CD4-positive, alpha-beta T cell treated with Interleukin-1 beta for 1 hour (primary cell): ENCODE measurements at regions not wholly inside any gene's neighbourhood (a gene's known extent, or its start where the extent isn't known, plus 50 kb on each side); places are given as distances from the start of the nearest gene placed in this dataset.
"Not testable (repeated sequence)": the region's sequence is repeated elsewhere in the genome, so short reads cannot be mapped to it uniquely, and the experiment has no call there.

ENCODE experiments used
- DNase-seq, 2 donors: peaks; one replicate each; pipeline ENCODE4 v3.0.0-alpha.2; 2020 to 2022

GRCh38 chr3:144546539-144546938, 574.9 kb downstream of the DIPK2A start:
- no peak for DNase-seq

GRCh38 chr3:144548346-144548745, 576.7 kb downstream of the DIPK2A start:
- DNase-seq: no peak

- no peak for DNase-seq
These were observed 577.5 kb downstream of the DIPK2A start for GRCh38 chr3:144549166-144549565.

- DNase-seq: no peak
These were observed 580.9 kb downstream of the DIPK2A start for GRCh38 chr3:144552346-144553057.

- DNase-seq: no peak
These were observed 581.7 kb downstream of the DIPK2A start for GRCh38 chr3:144553301-144553700.

- no peak for DNase-seq
These were observed 583.3 kb downstream of the DIPK2A start for GRCh38 chr3:144554889-144555288.

GRCh38 chr3:144556392-144556791, 584.8 kb downstream of the DIPK2A start:
- no peak for DNase-seq

- DNase-seq: no peak
These were observed 585.9 kb downstream of the DIPK2A start for GRCh38 chr3:144557515-144557914.

- no peak for DNase-seq
These were observed 592.4 kb downstream of the DIPK2A start for GRCh38 chr3:144564011-144564410.

GRCh38 chr3:144566320-144566719, 594.7 kb downstream of the DIPK2A start:
- DNase-seq: no peak

GRCh38 chr3:144569651-144570050, 598.0 kb downstream of the DIPK2A start:
- no peak for DNase-seq

- DNase-seq: no peak
These were observed 612.2 kb downstream of the DIPK2A start for GRCh38 chr3:144583871-144584270.

GRCh38 chr3:144585408-144585807, 613.8 kb downstream of the DIPK2A start:
- DNase-seq: no peak

GRCh38 chr3:144585953-144586352, 614.3 kb downstream of the DIPK2A start:
- DNase-seq: no peak

GRCh38 chr3:144586382-144586781, 614.8 kb downstream of the DIPK2A start:
- no peak for DNase-seq

GRCh38 chr3:144590854-144591253, 619.2 kb downstream of the DIPK2A start:
- DNase-seq: no peak

- no peak for DNase-seq
These were observed 622.3 kb downstream of the DIPK2A start for GRCh38 chr3:144593881-144594280.

- DNase-seq: not testable (repeated sequence)
These were observed 648.6 kb downstream of the DIPK2A start for GRCh38 chr3:144620236-144620635.

- no peak for DNase-seq
These were observed 651.2 kb downstream of the DIPK2A start for GRCh38 chr3:144622845-144623244.

GRCh38 chr3:144624656-144625055, 653.0 kb downstream of the DIPK2A start:
- DNase-seq: no peak

- DNase-seq: no peak
These were observed 655.2 kb downstream of the DIPK2A start for GRCh38 chr3:144626835-144627234.

- no peak for DNase-seq
These were observed 657.8 kb downstream of the DIPK2A start for GRCh38 chr3:144629381-144629780.

GRCh38 chr3:144636833-144637232, 665.2 kb downstream of the DIPK2A start:
- DNase-seq: no peak

GRCh38 chr3:144638009-144638408, 666.4 kb downstream of the DIPK2A start:
- DNase-seq: no peak

GRCh38 chr3:144643771-144644198, 672.2 kb downstream of the DIPK2A start:
- no peak for DNase-seq
